HG03342 (cell line): ENCODE measurements at regions not wholly inside any gene's neighbourhood (a gene's known extent, or its start where the extent isn't known, plus 50 kb on each side); places are given as distances from the start of the nearest gene placed in this dataset.

Experiments used
- ATAC-seq: cut with Tn5 transposase; IDR thresholded peaks from one replicate; pipeline ENCODE4 v1.9.1; 2021; ENCODE audit warnings: mild to moderate bottlenecking, moderate library complexity; ENCODE audit not compliant: unreplicated experiment

GRCh38 chr10:25661632-25662031 is 272.4 kb upstream of the MYO3A start:
- no peak for ATAC-seq

- ATAC-seq, result no peak
Measured at GRCh38 chr10:25666276-25666675, 267.8 kb upstream of the MYO3A start.

GRCh38 chr10:25675204-25675603 is 258.8 kb upstream of the MYO3A start:
- ATAC-seq, result no peak

GRCh38 chr10:25675615-25676014 is 258.4 kb upstream of the MYO3A start:
- ATAC-seq, result no peak

- ATAC-seq, result no peak
Measured at GRCh38 chr10:25678220-25678619, 255.8 kb upstream of the MYO3A start.

GRCh38 chr10:25678666-25679065 is 255.4 kb upstream of the MYO3A start:
- ATAC-seq, result no peak

- no peak for ATAC-seq
Measured at GRCh38 chr10:25682203-25682851, 251.7 kb upstream of the MYO3A start.

GRCh38 chr10:25683344-25683743 is 250.7 kb upstream of the MYO3A start:
- no peak for ATAC-seq

- no peak for ATAC-seq
Measured at GRCh38 chr10:25687521-25687920, 246.5 kb upstream of the MYO3A start.

- no peak for ATAC-seq
Measured at GRCh38 chr10:25689346-25690100, 244.5 kb upstream of the MYO3A start.

GRCh38 chr10:25692761-25693160 is 241.3 kb upstream of the MYO3A start:
- no peak for ATAC-seq

- ATAC-seq, result no peak
Measured at GRCh38 chr10:25694206-25694933, 239.7 kb upstream of the MYO3A start.

- no peak for ATAC-seq
Measured at GRCh38 chr10:25694971-25695370, 239.1 kb upstream of the MYO3A start.

GRCh38 chr10:25695586-25695985 is 238.4 kb upstream of the MYO3A start:
- ATAC-seq, result no peak

GRCh38 chr10:25696013-25696708 is 237.9 kb upstream of the MYO3A start:
- no peak for ATAC-seq

- ATAC-seq, result no peak
Measured at GRCh38 chr10:25697412-25697811, 236.6 kb upstream of the MYO3A start.

- ATAC-seq, result no peak
Measured at GRCh38 chr10:25698638-25699037, 235.4 kb upstream of the MYO3A start.

GRCh38 chr10:25699631-25700030 is 234.4 kb upstream of the MYO3A start:
- ATAC-seq, result no peak

- no peak for ATAC-seq
Measured at GRCh38 chr10:25701652-25702051, 232.4 kb upstream of the MYO3A start.

GRCh38 chr10:25704622-25705021 is 229.4 kb upstream of the MYO3A start:
- no peak for ATAC-seq

- ATAC-seq, result no peak
Measured at GRCh38 chr10:25707572-25707971, 226.5 kb upstream of the MYO3A start.
